A549 (cell line): ENCODE measurements at regions not wholly inside any gene's neighbourhood (a gene's known extent, or its start where the extent isn't known, plus 50 kb on each side); places are given as distances from the start of the nearest gene placed in this dataset.

Experiments
- FOSL2 ChIP-seq, 2 experiments: fragments of 450-650 bp in 1 of 2; fragments of >200 bp in 1 of 2; sonication (Bioruptor Twin) in 1 of 2; formaldehyde crosslinking; IDR thresholded peaks; 2 replicates each; pipeline versions ENCODE4 v1.5.0 to v1.6.1; 2016 to 2020; ENCODE audit warnings: mild to moderate bottlenecking in 1 of 2, moderate library complexity in 1 of 2
- JUNB ChIP-seq: fragments of >200 bp; sonication (Bioruptor Twin); formaldehyde crosslinking; IDR thresholded peaks from 2 replicates; pipeline ENCODE4 v1.6.1; 2016
- KDM5A ChIP-seq: fragments of 200-600 bp; sonication (generic); IDR thresholded peaks from 2 replicates; pipeline ENCODE4 v1.6.1; 2016; ENCODE audit warnings: antibody characterized with exemption, mild to moderate bottlenecking
- POLR2A ChIP-seq: IDR thresholded peaks from 2 replicates; pipeline ENCODE4 v1.6.1; 2012; ENCODE audit warnings: mild to moderate bottlenecking, low read length
- POLR2AphosphoS2 ChIP-seq: conservative IDR thresholded peaks from 2 replicates; pipeline ENCODE4 v1.6.1; 2012; ENCODE audit warnings: low read length, improper control_type of control experiment, inconsistent platforms
- TF ChIP-seq, protein P1 (sequence below): fragments of 450-650 bp; IDR thresholded peaks from 2 replicates; pipeline ENCODE4 v1.6.1; 2014; ENCODE audit warnings: antibody characterized with exemption
- TF ChIP-seq, protein P2 (sequence below): fragments of >200 bp; sonication (Bioruptor Twin); formaldehyde crosslinking; IDR thresholded peaks from 3 replicates; pipeline ENCODE4 v1.5.1; 2016

DNA sequence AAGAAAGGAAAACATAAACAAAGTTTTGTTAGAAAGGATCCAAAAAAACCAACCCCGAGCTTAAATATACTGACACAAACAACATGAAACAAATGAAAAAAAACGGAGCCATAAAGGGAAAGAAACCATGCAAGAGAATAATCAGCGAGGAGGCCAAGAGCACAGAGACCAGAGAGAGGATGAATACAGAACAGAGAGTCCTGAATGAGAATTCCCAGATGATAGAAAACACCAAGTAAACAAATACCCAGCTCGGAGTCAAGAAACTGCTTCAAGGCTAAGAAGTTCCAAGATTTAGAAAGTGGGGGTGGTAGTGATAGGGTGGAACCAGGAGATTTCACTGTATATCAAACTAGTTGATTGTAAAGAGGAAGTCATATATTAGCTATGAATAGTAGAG is 313.3 kb downstream of the OSR1 start:
- TF ChIP-seq, protein P1, sequence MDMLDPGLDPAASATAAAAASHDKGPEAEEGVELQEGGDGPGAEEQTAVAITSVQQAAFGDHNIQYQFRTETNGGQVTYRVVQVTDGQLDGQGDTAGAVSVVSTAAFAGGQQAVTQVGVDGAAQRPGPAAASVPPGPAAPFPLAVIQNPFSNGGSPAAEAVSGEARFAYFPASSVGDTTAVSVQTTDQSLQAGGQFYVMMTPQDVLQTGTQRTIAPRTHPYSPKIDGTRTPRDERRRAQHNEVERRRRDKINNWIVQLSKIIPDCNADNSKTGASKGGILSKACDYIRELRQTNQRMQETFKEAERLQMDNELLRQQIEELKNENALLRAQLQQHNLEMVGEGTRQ = no peak
- TF ChIP-seq JUNB = no peak
- TF ChIP-seq, protein P2, sequence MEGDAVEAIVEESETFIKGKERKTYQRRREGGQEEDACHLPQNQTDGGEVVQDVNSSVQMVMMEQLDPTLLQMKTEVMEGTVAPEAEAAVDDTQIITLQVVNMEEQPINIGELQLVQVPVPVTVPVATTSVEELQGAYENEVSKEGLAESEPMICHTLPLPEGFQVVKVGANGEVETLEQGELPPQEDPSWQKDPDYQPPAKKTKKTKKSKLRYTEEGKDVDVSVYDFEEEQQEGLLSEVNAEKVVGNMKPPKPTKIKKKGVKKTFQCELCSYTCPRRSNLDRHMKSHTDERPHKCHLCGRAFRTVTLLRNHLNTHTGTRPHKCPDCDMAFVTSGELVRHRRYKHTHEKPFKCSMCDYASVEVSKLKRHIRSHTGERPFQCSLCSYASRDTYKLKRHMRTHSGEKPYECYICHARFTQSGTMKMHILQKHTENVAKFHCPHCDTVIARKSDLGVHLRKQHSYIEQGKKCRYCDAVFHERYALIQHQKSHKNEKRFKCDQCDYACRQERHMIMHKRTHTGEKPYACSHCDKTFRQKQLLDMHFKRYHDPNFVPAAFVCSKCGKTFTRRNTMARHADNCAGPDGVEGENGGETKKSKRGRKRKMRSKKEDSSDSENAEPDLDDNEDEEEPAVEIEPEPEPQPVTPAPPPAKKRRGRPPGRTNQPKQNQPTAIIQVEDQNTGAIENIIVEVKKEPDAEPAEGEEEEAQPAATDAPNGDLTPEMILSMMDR = no peak
- no peak for TF ChIP-seq FOSL2 (IDR thresholded peaks at IDR 0.05)
- no peak for TF ChIP-seq FOSL2 (CRISPR knock-in tag; IDR thresholded peaks at IDR 0.05)
- no peak for TF ChIP-seq POLR2A
- TF ChIP-seq KDM5A = no peak
- TF ChIP-seq POLR2AphosphoS2 = no peak
